IMR-90 (cell line): ENCODE measurements at regions not wholly inside any gene's neighbourhood (a gene's known extent, or its start where the extent isn't known, plus 50 kb on each side); places are given as distances from the start of the nearest gene placed in this dataset.

Experiments
- ATAC-seq: fragments of 200-7000 bp; cut with Tn5 transposase; 2 replicates; pipeline ENCODE4 v1.9.1; 2020; ENCODE audit warnings: low read depth, mild to moderate bottlenecking, moderate library complexity
- BruUV-seq: library from RNA; stranded (reverse); fragments of 400-500 nt; replicated peaks from 2 replicates; lab custom pipeline; 2021; lab: Mats Ljungman, UMichigan
- CTCF ChIA-PET: fragments of 300-600 bp; formaldehyde crosslinking; extraction: SDS; loops from one replicate; lab custom pipeline; 2021; ENCODE audit warnings: antibody characterized with exemption; lab: Yijun Ruan, JAX
- POLR2A ChIA-PET: fragments of 300-600 bp; sonication (Branson Sonifier 250); formaldehyde crosslinking; loops from one replicate; lab custom pipeline; 2022; ENCODE audit warnings: antibody characterized with exemption; ENCODE audit not compliant: unreplicated experiment; lab: Charles Lee
- DNase-seq: peaks from one replicate; pipeline ENCODE4 v3.0.0; 2013
- H2AFZ ChIP-seq: replicated peaks from 2 replicates; pipeline ENCODE3; 2013; ENCODE audit warnings: low read length, mild to moderate bottlenecking; ENCODE audit not compliant: poor library complexity
- H2AK5ac ChIP-seq: 2 replicates; pipeline ENCODE4 v1.6.1; 2013; ENCODE audit warnings: low read depth, low read length, inconsistent platforms
- H2AK9ac ChIP-seq: replicated peaks from 2 replicates; pipeline ENCODE3; 2013; ENCODE audit warnings: mild to moderate bottlenecking, low read depth, low read length, moderate library complexity; ENCODE audit not compliant: poor library complexity
- H2BK120ac ChIP-seq: 2 replicates; pipeline ENCODE4 v1.6.1; 2013; ENCODE audit warnings: low read depth, low read length, inconsistent platforms
- H2BK15ac ChIP-seq: 3 replicates; pipeline ENCODE4 v1.6.1; 2013; ENCODE audit warnings: low read depth, low read length, inconsistent platforms
- H2BK20ac ChIP-seq: 2 replicates; pipeline ENCODE4 v1.6.1; 2013; ENCODE audit warnings: low read depth, mild to moderate bottlenecking, inconsistent platforms, low read length, moderate library complexity
- H2BK5ac ChIP-seq: 2 replicates; pipeline ENCODE4 v1.6.1; 2013; ENCODE audit warnings: mild to moderate bottlenecking, low read depth, low read length, inconsistent platforms; ENCODE audit not compliant: poor library complexity, severe bottlenecking
- H3K14ac ChIP-seq: replicated peaks from 2 replicates; pipeline ENCODE4 v1.6.1; 2013; ENCODE audit warnings: low read depth, low read length, inconsistent platforms
- H3K18ac ChIP-seq: 2 replicates; pipeline ENCODE4 v1.6.1; 2013; ENCODE audit warnings: low read depth, low read length, control low read depth
- H3K23ac ChIP-seq: 2 replicates; pipeline ENCODE4 v1.6.1; 2013; ENCODE audit warnings: low read depth, low read length, inconsistent platforms
- H3K27ac ChIP-seq: 2 replicates; pipeline ENCODE4 v1.5.1; 2013; ENCODE audit warnings: mild to moderate bottlenecking, control low read depth, low read length; ENCODE audit not compliant: insufficient read depth
- H3K27me3 ChIP-seq: 2 replicates; pipeline ENCODE4 v1.6.1; 2013; ENCODE audit warnings: low read length; ENCODE audit not compliant: control insufficient read depth, insufficient read depth
- H3K36me3 ChIP-seq: 2 replicates; pipeline ENCODE4 v1.6.1; 2013; ENCODE audit warnings: low read length, mixed read lengths; ENCODE audit not compliant: control insufficient read depth, insufficient read depth
- H3K4ac ChIP-seq: 2 replicates; pipeline ENCODE4 v1.6.1; 2013; ENCODE audit warnings: low read depth, low read length, inconsistent platforms
- H3K4me1 ChIP-seq: 2 replicates; pipeline ENCODE4 v1.6.1; 2013; ENCODE audit warnings: low read length, mixed read lengths; ENCODE audit not compliant: control insufficient read depth, insufficient read depth
- H3K4me2 ChIP-seq: 2 replicates; pipeline ENCODE4 v1.6.1; 2013; ENCODE audit warnings: low read depth, mild to moderate bottlenecking, control low read depth, low read length, moderate library complexity
- H3K4me3 ChIP-seq: 2 replicates; pipeline ENCODE4 v1.5.1; 2013; ENCODE audit warnings: low read depth, mild to moderate bottlenecking, control low read depth, low read length, moderate library complexity; ENCODE audit not compliant: insufficient read depth
- H3K56ac ChIP-seq: 2 replicates; pipeline ENCODE4 v1.6.1; 2013; ENCODE audit warnings: low read length, inconsistent platforms; ENCODE audit not compliant: insufficient read depth; ENCODE audit errors: extremely low read depth
- H3K79me1 ChIP-seq, 2 experiments: 2 replicates each; pipeline ENCODE4 v1.6.1; 2013; ENCODE audit warnings: low read length in 2 of 2, inconsistent platforms in 1 of 2, low read depth in 1 of 2
- H3K9ac ChIP-seq: 2 replicates; pipeline ENCODE4 v1.6.1; 2013; ENCODE audit warnings: low read depth, low read length, control low read depth
- H3K9me1 ChIP-seq: 2 replicates; pipeline ENCODE4 v1.6.1; 2013; ENCODE audit warnings: low read length, inconsistent platforms; ENCODE audit not compliant: insufficient read depth
- H3K9me3 ChIP-seq: 2 replicates; pipeline ENCODE4 v1.6.1; 2013; ENCODE audit warnings: low read length; ENCODE audit not compliant: control insufficient read depth, insufficient read depth
- H4K20me1 ChIP-seq: 2 replicates; pipeline ENCODE4 v1.6.1; 2013; ENCODE audit warnings: low read length, inconsistent platforms; ENCODE audit not compliant: insufficient read depth
- H4K5ac ChIP-seq: 2 replicates; pipeline ENCODE4 v1.6.1; 2013; ENCODE audit warnings: mild to moderate bottlenecking, low read depth, low read length, control low read depth
- H4K8ac ChIP-seq, 2 experiments: 2 replicates each; pipeline ENCODE4 v1.6.1; 2013; ENCODE audit warnings: low read depth in 2 of 2, low read length in 2 of 2, control low read depth in 1 of 2, inconsistent platforms in 1 of 2
- H4K91ac ChIP-seq: 2 replicates; pipeline ENCODE4 v1.6.1; 2013; ENCODE audit warnings: low read depth, low read length, inconsistent platforms; ENCODE audit not compliant: insufficient read depth
- BHLHE40 ChIP-seq: fragments of 150-350 bp; IDR thresholded peaks from 2 replicates; pipeline ENCODE4 v1.6.1; 2016; ENCODE audit warnings: mild to moderate bottlenecking, low read depth, low read length
- CEBPB ChIP-seq: IDR thresholded peaks from 2 replicates; pipeline ENCODE4 v1.6.1; 2012; ENCODE audit warnings: low read depth, low read length, improper control_type of control experiment
- CHD1 ChIP-seq: IDR thresholded peaks from 2 replicates; pipeline ENCODE4 v1.6.1; 2012; ENCODE audit warnings: low read depth, low read length, improper control_type of control experiment
- CTCF ChIP-seq: conservative IDR thresholded peaks from 2 replicates; pipeline ENCODE4 v1.5.1; 2012; ENCODE audit warnings: mild to moderate bottlenecking, low read depth, low read length, improper control_type of control experiment
- ELK1 ChIP-seq: fragments of 150-350 bp; IDR thresholded peaks from 2 replicates; pipeline ENCODE4 v1.6.1; 2016; ENCODE audit warnings: low read depth, mild to moderate bottlenecking, low read length, moderate library complexity, borderline replicate concordance
- FOS ChIP-seq: fragments of 150-350 bp; IDR thresholded peaks from 2 replicates; pipeline ENCODE4 v1.6.1; 2016; ENCODE audit warnings: low read depth, low read length
- MAFK ChIP-seq: IDR thresholded peaks from 2 replicates; pipeline ENCODE4 v1.6.1; 2012; ENCODE audit warnings: low read depth, low read length, improper control_type of control experiment
- MAZ ChIP-seq: IDR thresholded peaks from 2 replicates; pipeline ENCODE4 v1.6.1; 2012; ENCODE audit warnings: low read depth, mild to moderate bottlenecking, low read length, improper control_type of control experiment, moderate library complexity, borderline replicate concordance
- MXI1 ChIP-seq: IDR thresholded peaks from 2 replicates; pipeline ENCODE4 v1.6.1; 2012; ENCODE audit warnings: low read depth, mild to moderate bottlenecking, low read length, moderate library complexity, borderline replicate concordance
- NFE2L2 ChIP-seq: fragments of 150-350 bp; IDR thresholded peaks from 2 replicates; pipeline ENCODE4 v1.6.1; 2016; ENCODE audit warnings: low read depth, mild to moderate bottlenecking, low read length
- POLR2A ChIP-seq: IDR thresholded peaks from 2 replicates; pipeline ENCODE4 v1.6.1; 2012; ENCODE audit warnings: mild to moderate bottlenecking, low read depth, low read length
- RAD21 ChIP-seq: IDR thresholded peaks from 2 replicates; pipeline ENCODE4 v1.6.1; 2012; ENCODE audit warnings: low read length, improper control_type of control experiment
- RCOR1 ChIP-seq: IDR thresholded peaks from 2 replicates; pipeline ENCODE4 v1.6.1; 2012; ENCODE audit warnings: mild to moderate bottlenecking, low read length, improper control_type of control experiment; ENCODE audit not compliant: insufficient replicate concordance
- RFX5 ChIP-seq: IDR thresholded peaks from 2 replicates; pipeline ENCODE4 v1.8.0; 2012; ENCODE audit warnings: low read depth, mild to moderate bottlenecking, low read length, moderate library complexity
- SMC3 ChIP-seq: fragments of 150-350 bp; IDR thresholded peaks from 2 replicates; pipeline ENCODE4 v1.6.1; 2016; ENCODE audit warnings: low read depth, mild to moderate bottlenecking, antibody characterized with exemption, low read length, moderate library complexity
- USF2 ChIP-seq: fragments of 150-350 bp; IDR thresholded peaks from 2 replicates; pipeline ENCODE4 v1.6.1; 2017; ENCODE audit warnings: mild to moderate bottlenecking, antibody characterized with exemption, low read length, low read depth
- WGBS, 2 experiments: methylation state at CpG; one replicate each; pipeline versions ENCODE4 v1.1.5 to v1.1.7; 2013; ENCODE audit warnings: missing lambda C conversion rate in 2 of 2; ENCODE audit not compliant: insufficient read length in 1 of 2; ENCODE audit errors: extremely low coverage in 2 of 2; 5-methylcytosine and 5-hydroxymethylcytosine counted together
- dilution Hi-C: fragments of 300-500 bp; cut with HindIII; formaldehyde crosslinking; loops from one replicate; pipeline ENCODE4 v1.14.3; 2018; ENCODE audit warnings: low sequenced_read_pairs; ENCODE audit not compliant: unreplicated experiment
- in situ Hi-C: fragments of 300-500 bp; cut with MboI; formaldehyde crosslinking; loops from 3 replicates; pipeline ENCODE4 v1.14.3; 2019; ENCODE audit warnings: low sequenced_read_pairs, inconsistent platforms, mixed read lengths
- intact Hi-C: fragments of 100-400 bp; cut with micrococcal nuclease; formaldehyde crosslinking; loops from 2 replicates; pipeline ENCODE4 v1.10.0; 2022

DNA sequence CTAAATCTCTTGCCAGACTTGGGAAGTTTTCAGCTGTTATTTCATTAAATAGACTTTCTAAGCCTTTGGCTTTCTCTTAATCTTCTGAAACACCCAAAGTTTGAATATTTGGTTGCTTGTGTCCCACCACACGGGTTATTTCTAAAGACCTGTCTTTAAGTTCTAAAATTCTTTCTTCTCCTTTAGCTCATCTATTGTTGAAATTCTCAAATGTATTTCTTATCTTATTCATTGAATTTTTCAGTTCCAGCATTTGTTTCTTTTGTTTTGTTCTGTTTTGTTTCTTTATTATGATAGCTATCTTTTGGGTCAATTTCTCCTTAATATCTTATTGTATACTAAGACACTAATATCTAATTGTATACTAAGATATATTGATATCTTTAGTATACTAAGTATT lies 97.0 kb downstream of the ARRDC4 start:
- H3K36me3 ChIP-seq: no peaks in the 10 kb centered on the region
- H2BK120ac ChIP-seq: no peak overlapping the region
- H3K4ac ChIP-seq: no peak overlapping the region
- no peaks in the 10 kb centered on the region for H3K27me3 ChIP-seq
- no peak for ATAC-seq
- POLR2A ChIA-PET: no interaction called here
- H3K9me3 ChIP-seq: peaks cover 3% of the 10 kb centered on the region; the same call in 1 of the 2 replicates
- H2AK9ac ChIP-seq: no peak overlapping the region
- H3K56ac ChIP-seq: no peak overlapping the region
- H4K8ac ChIP-seq: no peak overlapping the region
- no peak overlapping the region for H3K27ac ChIP-seq
- H3K23ac ChIP-seq: no peak overlapping the region
- WGBS, 2 experiments: no CpG with 5 or more reads among the region's 1 CpG
- no peak for TF ChIP-seq FOS
- no peak for TF ChIP-seq CHD1
- TF ChIP-seq ELK1: no peak
- TF ChIP-seq CEBPB: no peak
- no peak for TF ChIP-seq MAZ
- no peak for TF ChIP-seq CTCF
- no peak for TF ChIP-seq RAD21
- TF ChIP-seq USF2: no peak
- no peak for TF ChIP-seq POLR2A
- no peak for TF ChIP-seq BHLHE40
- TF ChIP-seq RFX5: no peak
- TF ChIP-seq NFE2L2: no peak
- TF ChIP-seq MAFK: no peak
- no peak for TF ChIP-seq SMC3
- TF ChIP-seq MXI1: no peak
- TF ChIP-seq RCOR1: no peak
- no peak for DNase-seq
- intact Hi-C loops: no loop called here
- no peak overlapping the region for H2AK5ac ChIP-seq
- in situ Hi-C loops: no loop called here
- no peaks in the 10 kb centered on the region for H3K9me1 ChIP-seq
- CTCF ChIA-PET: no interaction called here
- no peak overlapping the region for H4K91ac ChIP-seq
- no peaks in the 10 kb centered on the region for H4K20me1 ChIP-seq
- H3K4me2 ChIP-seq: no peak overlapping the region
- no peak overlapping the region for H4K5ac ChIP-seq
- no peak overlapping the region for H2BK15ac ChIP-seq
- H3K79me1 ChIP-seq: no peaks in the 10 kb centered on the region
- H3K14ac ChIP-seq: no peak overlapping the region
- no peak overlapping the region for H3K18ac ChIP-seq
- no peak overlapping the region for H3K4me3 ChIP-seq
- H2BK5ac ChIP-seq: no peak overlapping the region
- H2AFZ ChIP-seq: no peak overlapping the region
- no peaks in the 10 kb centered on the region for H3K4me1 ChIP-seq
- H2BK20ac ChIP-seq: no peak overlapping the region
- dilution Hi-C loops: no loop called here
- BruUV-seq: no TSS peak
- H3K9ac ChIP-seq: no peak overlapping the region
